HG02571 (cell line): ENCODE measurements at regions not wholly inside any gene's neighbourhood (a gene's known extent, or its start where the extent isn't known, plus 50 kb on each side); places are given as distances from the start of the nearest gene placed in this dataset.

Experiments
- ATAC-seq: cut with Tn5 transposase; IDR thresholded peaks from one replicate; pipeline ENCODE4 v1.9.1; 2021; ENCODE audit warnings: mild to moderate bottlenecking, moderate library complexity; ENCODE audit not compliant: unreplicated experiment

DNA sequence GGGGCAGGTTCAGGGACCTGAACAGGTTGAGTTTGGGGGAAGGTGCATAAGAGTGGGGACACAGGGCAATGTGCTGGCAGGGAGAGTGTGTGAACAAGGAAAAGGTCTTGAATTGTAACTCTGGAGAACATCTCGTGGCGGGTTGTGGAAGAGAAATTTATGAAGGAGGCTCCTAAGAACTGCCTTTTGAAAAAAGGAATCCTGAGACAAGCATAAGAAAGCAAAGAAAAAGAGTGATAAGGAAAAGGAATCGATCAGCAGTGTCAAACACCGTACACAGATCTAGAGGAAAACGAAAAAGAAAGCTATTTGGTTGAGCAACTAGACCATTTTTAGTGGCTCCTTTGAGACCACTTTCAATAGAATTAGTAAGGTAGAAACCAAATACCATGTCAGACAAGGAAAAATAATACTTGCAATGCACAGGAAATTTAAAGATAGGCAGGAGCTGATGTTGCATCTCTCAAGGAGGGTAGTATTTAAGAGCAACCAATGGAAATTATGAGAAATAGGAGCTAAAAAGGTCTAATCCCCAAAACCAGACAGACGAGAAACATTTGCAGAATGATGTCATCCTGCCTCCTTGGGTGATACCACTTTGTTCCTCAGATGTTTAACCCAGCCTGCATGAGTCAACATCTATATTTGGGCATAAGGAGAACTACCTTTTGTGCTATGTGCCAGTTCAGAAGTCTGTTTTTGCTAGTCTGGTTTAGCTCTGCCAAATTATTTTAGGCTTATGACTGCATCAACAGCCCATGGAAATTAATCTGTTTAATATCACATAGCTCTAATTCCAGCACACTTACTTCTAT is 64.5 kb upstream of the STK38L start:
- peak; percentile 95 for ATAC-seq

DNA sequence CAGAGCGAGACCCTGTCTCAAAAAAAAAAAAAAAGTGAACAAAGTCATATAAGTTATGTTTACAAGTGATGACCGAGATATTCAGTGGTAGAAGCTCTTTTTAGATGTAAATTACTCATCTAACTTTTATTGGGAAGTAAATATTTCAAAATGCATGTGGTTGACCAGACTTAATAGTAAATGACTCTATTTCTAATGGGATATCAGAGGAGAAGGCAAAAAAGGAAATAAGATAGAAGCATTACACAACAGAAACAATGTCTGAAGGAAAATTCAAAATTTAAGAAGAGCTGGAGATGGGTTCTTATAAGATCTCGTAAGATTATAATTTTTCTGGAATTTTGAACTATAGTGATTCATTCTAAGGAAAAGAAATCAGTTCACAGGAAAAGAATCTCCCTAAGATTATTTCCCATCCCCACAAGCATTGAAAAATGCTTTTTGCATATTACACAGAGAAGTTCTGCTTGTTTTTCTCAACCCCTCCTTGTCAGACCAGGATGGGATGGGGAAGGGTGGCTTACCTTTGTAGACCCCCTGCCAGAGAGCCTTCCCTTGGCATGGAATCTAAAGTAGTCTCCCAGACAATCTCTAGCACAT is 63.1 kb upstream of the STK38L start:
- no peak for ATAC-seq

DNA sequence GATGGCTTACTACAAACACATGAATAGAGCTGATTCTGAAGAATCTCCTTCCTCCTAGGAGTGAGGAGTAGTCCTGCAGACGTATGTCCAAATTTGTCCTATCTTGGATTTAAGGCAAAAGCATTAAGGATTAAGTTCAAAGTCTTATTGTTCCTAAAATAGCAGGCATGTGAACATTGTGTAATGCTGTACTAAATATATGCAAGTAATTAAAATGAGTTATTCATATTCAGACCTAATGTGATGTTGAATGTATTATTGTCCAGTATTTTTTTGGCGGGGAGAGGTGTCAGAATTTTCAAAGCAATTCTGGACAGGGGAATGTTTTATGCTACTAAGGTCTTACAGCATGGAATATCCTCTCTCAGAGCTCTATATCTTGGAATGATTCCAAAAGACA is 60.7 kb upstream of the STK38L start:
- no peak for ATAC-seq

DNA sequence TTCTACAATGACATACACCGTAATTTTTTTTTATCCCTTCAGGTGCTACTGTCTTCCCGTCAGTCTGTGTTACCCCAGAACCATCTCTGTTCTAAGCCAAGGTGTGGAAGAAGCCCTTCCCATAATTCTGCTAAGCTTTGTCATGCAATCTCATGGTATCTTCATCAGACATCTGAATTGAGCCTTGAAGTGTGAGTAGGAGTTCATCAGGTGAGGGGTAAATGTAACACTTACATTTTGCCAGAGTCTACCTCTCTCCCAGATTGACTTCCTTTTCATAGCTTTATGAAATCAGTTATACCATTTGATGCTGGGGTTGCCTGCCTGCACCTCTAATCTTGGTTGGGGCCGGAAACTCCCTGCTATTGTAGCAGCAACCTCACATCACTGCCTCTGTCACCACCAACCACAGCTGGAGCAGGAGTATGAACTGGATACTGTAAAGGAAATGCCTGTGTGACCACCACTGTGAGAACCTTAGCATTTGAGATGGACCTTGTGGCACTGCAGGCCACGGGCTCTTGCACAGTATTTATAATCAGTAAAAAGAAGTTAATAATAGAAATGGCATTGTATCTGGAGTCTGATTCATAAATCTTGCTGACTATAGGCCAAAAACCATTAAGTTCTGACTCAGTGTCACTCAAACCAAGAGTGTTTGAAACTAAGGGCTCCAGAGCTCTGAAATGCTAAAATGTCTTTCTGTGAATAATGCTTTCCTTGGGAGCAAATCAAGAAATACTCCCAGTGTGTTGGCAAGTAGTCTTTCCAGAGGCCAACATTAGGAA is 58.7 kb upstream of the STK38L start:
- no peak for ATAC-seq

DNA sequence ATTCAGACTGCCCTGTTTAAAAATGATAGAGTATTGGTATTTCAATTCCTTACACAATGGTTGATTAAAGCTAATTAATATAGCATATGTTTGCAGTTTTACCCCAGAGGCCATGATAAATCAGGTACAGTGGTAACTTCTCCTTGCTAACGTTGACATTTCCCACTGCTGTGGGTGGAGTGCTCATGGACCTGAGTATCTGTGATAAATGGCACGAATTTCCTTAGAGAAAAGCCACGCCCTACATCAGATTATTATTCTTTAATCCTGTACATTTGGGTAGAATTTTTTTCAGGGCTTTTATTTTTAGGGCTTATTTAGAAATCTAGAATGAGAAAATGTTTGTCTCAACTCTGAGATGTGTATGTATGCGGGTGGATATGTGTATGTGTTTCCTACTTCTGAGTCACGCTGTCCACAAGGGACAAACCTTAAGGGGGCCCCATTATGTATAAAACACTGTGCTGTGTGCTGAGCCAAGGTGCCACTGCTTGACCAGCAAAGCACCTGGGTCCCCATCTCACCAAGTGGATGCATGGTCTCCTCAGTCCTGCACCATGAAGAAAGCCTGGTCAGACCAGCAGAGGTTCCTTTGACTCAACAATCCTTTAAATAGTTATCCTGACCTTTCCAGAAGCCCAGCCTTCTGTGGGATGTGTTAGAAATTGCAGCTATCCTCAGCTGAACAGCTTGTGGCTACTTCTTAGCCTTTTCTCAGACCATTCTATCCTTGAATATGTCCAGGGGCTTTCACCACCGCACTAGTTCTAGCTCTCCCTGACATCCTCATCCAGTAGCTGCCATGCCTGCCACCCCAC is 57.9 kb upstream of the STK38L start:
- ATAC-seq = no peak

DNA sequence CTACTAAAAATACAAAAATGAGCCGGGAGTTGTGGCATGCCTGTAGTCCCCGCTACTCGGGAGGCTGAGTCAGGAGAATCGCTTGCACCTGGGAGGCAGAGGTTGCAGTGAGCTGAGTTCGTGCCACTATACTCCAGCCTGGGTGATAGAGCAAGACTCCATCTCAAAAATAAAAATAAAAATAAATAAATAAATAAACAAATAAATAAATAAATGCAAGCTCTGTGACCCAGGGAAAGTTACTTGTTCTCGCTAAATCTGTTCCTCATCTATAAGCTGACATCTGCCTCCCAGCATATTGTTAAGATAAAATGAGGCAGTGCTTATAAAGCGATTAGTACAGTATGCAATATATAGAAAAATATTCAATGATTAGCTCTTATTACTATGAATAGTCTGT is 56.4 kb upstream of the STK38L start:
- no peak for ATAC-seq

DNA sequence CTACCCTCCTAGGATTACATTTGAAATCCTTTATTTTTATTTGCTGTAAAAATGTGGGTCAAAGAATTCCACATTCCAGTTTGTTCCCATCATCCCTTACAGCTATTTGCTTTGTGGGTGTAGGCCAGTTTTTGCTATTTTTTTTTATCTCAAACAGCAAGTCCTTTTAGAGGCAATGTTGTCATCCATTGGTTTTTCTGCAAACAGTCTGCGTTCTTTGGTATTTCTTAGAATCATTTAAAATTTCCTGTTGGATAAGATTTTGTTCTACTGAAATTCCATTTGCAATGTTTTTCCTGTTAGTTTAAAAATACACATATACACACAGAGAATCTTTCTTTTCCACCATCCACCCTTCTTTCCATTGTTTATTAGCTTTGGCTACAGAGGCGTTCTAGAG is 53.3 kb upstream of the STK38L start:
- ATAC-seq = no peak

DNA sequence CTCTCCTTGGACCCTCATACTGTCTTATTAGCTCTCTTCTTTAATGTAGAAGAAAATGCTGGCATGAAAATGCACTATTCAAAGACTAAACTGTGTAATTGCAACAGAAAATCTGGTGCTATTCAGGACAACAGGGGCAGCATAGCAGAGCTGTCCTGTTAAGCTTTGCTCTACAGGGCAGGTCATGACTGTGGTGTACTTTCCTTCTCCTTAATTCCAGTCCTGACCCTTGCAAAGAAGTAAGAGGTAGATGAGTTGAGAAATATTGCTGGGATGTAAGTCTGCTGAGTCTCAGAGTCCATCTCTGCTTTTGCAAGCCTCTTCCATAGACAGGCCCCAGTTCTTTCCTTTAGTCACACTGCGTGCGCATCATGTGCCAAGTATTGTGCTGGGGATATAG is 52.6 kb upstream of the STK38L start:
- no peak for ATAC-seq

DNA sequence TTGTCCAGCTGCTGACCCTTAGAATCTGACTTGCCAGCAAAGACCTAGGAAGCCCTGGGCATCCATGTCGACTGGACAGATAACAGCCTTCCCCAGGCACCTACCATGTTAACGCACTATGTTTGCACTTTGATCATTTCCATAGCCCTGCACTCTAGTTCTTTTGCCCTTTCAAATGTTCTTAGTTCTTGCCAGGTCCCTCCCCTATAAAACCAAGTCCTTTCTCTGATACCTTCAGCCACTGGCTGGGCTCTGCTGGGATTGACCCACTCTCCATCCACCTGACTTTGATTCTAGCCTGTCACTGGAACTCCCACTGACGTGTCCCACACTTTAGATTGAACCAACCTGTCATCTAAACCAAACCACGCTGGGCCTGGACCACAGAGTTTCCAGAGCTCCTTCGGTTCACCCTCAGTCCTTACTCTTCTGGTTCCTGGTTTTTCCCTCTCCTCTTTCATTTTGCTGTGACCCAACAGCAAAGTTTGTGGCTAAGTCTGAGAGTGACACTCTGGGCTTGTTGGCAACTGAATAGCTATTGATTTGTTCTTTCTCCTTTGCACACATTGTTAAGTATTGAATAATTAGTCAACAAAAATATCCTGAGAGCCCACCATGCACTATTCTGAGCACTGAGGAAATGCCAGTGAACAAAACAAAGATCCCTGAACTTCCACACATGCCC is 51.8 kb upstream of the STK38L start:
- ATAC-seq = no peak

DNA sequence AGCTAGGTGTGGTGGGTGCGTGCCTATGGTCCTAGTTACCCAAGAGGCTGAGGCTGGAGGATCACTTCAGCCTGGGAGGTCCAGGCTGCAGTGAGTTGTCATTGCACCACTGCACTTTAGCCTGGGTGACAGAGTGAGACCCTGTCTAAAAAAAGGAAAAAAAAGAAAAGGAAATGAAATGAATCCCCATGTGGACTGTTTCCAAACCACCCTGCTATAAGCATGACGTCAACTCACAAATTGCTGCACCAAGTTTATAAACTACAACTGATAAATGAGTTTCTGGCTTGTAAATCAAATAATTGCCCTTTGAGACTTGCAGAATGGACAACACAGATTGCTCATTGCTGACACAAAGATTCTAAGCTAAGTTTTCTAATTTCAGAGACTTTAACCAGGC is 51.0 kb upstream of the STK38L start:
- no peak for ATAC-seq

DNA sequence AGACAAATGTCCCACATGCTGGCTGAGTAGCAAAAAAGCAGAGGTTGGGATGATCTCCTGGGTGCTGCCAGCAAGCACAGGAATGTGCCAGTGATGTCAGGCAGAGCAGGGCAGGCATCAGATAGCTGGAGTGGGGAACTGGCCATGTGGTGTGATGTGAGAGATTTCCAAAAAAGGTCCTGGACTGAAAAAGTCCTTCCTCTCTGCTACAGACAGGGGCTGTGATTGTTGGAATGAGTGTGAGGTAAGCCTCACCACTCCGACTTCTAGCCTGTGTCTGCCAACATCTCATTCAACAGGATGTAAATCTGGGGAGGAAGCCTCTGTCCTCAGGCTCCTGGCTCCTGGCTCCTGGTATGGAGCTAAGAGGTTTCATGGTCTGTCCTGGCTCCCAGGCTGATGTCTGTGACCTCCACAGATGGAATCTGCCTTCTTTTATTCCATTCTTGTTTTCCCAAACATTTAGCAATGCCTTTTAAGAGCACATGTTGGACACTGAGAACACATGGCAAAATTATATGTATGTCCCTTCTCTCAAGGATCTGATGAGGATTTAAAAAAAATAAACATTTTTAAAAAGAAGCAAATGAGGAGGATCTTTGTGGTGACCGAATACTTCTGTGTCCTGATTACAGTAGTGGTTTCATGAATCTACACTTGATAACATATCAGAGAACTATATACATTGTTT is 50.1 kb upstream of the STK38L start:
- no peak for ATAC-seq
